ENCODE measurements at regions not wholly inside any gene's neighbourhood (a gene's known extent, or its start where the extent isn't known, plus 50 kb on each side); places are given as distances from the start of the nearest gene placed in this dataset.

DNA sequence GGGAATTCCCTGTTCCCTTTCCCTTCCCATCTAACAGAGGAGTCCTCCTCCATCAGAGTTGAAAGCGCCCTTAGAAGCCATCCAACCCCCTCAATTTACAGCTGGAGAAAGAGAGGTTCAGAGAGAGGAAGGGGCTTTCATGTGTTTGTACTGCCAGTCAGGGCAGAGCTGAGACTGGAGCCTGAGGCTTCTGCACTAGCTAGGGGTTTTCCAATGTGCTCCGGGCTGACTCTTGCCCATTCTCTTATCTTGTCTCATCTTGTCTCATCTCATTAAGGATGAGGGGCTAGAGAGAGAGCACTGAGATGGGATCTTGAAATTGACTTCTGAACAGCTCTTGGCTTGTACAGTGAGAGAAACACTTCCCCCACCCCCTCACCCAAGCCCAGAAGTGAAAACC lies 67.4 kb upstream of the SHB start:
- no peak for TF ChIP-seq SREBF2 (IDR thresholded peaks at IDR 0.05)
- no peak for TF ChIP-seq NR3C1 (IDR thresholded peaks at IDR 0.05)
- TF ChIP-seq PHF8 (IDR thresholded peaks at IDR 0.05; ENCODE audit: borderline replicate concordance, low read depth) = no peak
- no peak for TF ChIP-seq FOSL2 (IDR thresholded peaks at IDR 0.05)
- no peak for TF ChIP-seq FOSL2 (CRISPR knock-in tag; IDR thresholded peaks at IDR 0.05)
- TF ChIP-seq SMC3 (IDR thresholded peaks at IDR 0.05) = no peak
- TF ChIP-seq BHLHE40 (IDR thresholded peaks at IDR 0.05; ENCODE audit: low read depth, low read length) = no peak
- no peak for TF ChIP-seq CHD4 (IDR thresholded peaks at IDR 0.05; ENCODE audit: borderline replicate concordance)
- no peak for TF ChIP-seq HEYL (CRISPR knock-in tag; IDR thresholded peaks at IDR 0.05)
- TF ChIP-seq MAZ (IDR thresholded peaks at IDR 0.05; ENCODE audit: borderline replicate concordance, low read depth, low read length) = no peak
- TF ChIP-seq CBX8 (IDR thresholded peaks at IDR 0.05) = no peak
- TF ChIP-seq NPAS2 (CRISPR knock-in tag; IDR thresholded peaks at IDR 0.05; ENCODE audit: borderline replicate concordance) = no peak
- TF ChIP-seq, protein P1, sequence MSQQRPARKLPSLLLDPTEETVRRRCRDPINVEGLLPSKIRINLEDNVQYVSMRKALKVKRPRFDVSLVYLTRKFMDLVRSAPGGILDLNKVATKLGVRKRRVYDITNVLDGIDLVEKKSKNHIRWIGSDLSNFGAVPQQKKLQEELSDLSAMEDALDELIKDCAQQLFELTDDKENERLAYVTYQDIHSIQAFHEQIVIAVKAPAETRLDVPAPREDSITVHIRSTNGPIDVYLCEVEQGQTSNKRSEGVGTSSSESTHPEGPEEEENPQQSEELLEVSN (IDR thresholded peaks at IDR 0.05; ENCODE audit: borderline replicate concordance, low read depth) = no peak
- TF ChIP-seq, protein P2, sequence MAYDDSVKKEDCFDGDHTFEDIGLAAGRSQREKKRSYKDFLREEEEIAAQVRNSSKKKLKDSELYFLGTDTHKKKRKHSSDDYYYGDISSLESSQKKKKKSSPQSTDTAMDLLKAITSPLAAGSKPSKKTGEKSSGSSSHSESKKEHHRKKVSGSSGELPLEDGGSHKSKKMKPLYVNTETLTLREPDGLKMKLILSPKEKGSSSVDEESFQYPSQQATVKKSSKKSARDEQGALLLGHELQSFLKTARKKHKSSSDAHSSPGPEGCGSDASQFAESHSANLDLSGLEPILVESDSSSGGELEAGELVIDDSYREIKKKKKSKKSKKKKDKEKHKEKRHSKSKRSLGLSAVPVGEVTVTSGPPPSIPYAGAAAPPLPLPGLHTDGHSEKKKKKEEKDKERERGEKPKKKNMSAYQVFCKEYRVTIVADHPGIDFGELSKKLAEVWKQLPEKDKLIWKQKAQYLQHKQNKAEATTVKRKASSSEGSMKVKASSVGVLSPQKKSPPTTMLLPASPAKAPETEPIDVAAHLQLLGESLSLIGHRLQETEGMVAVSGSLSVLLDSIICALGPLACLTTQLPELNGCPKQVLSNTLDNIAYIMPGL (CRISPR knock-in tag; IDR thresholded peaks at IDR 0.05; ENCODE audit: borderline replicate concordance) = no peak
- TF ChIP-seq FOSB (CRISPR knock-in tag; IDR thresholded peaks at IDR 0.05) = no peak
- TF ChIP-seq, protein P3, sequence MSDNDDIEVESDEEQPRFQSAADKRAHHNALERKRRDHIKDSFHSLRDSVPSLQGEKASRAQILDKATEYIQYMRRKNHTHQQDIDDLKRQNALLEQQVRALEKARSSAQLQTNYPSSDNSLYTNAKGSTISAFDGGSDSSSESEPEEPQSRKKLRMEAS (IDR thresholded peaks at IDR 0.05) = no peak
- TF ChIP-seq EHMT2 (IDR thresholded peaks at IDR 0.05; ENCODE audit: low read depth) = no peak
- TF ChIP-seq KDM5A (IDR thresholded peaks at IDR 0.05) = no peak
- TF ChIP-seq HDAC2 (IDR thresholded peaks at IDR 0.05) = no peak
- TF ChIP-seq ZNF302 (CRISPR knock-in tag; IDR thresholded peaks at IDR 0.05) = no peak
- no peak for TF ChIP-seq JUN (IDR thresholded peaks at IDR 0.05)
- POLR2A ChIA-PET = no interaction called here
- CTCF ChIA-PET = interaction anchor here (1.1 to 3.0 kb wide), 4 partner anchors 10 to 48 kb away, joined by 3 to 11 read pairs (median 6); no protein-coding TSS in a partner anchor
- H3K9me3 ChIP-seq = no peaks in the 10 kb centered on the region
- H3K27ac ChIP-seq = no peak overlapping the region
- H3K4me3 ChIP-seq = no peak overlapping the region
- peaks cover 2% of the 10 kb centered on the region for H3K4me1 ChIP-seq
- no peak for ATAC-seq
- WGBS (ENCODE audit: missing lambda C conversion rate) = 70% methylated on average over 2 of the region's 2 CpGs
- H3K4me2 ChIP-seq = no peak overlapping the region
- no peak for DNase-seq (ENCODE audit: low read depth in 1 of 2, low spot score in 1 of 2)
- no peak for FAIRE-seq

DNA sequence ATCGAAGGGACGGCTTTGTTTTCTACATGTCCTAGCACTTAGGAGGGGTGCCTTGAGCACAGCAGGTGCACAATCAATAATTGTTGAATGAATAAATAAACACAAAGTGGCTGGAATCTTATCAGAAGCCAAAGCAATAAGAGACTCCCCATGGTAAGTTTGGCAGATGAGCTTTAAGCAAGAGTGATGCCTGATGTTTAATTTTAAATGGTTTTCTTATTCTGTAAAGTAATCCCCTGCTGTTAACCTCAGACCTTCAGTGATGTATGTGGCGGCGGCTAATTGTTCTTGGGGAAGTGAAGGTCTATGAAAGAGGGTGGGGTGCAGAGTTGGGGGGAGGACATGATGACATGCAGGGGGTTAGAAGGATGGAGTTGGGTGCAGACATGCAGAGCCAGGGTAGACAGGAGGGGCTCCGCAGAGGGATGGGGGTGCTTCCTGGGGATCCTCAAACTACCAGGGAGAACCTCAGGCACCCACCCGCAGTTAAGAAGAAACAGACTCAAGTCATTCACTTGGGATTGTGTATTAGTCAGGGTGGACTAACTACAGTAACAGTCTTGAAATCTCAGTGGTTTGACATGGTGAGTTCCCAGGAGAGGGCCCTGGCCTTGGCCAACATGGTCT lies 65.7 kb upstream of the SHB start:
- Histone ChIP-seq H3K4me3 (no peak overlapping the region), H3K4me1 (no peaks in the 10 kb centered on the region), H3K4me2 (no peak overlapping the region), H3K27ac (no peak overlapping the region), H3K9me3 (no peaks in the 10 kb centered on the region)
- TF ChIP-seq, protein P4, sequence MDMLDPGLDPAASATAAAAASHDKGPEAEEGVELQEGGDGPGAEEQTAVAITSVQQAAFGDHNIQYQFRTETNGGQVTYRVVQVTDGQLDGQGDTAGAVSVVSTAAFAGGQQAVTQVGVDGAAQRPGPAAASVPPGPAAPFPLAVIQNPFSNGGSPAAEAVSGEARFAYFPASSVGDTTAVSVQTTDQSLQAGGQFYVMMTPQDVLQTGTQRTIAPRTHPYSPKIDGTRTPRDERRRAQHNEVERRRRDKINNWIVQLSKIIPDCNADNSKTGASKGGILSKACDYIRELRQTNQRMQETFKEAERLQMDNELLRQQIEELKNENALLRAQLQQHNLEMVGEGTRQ (IDR thresholded peaks at IDR 0.05) = no peak
- TF ChIP-seq ZNF302 (CRISPR knock-in tag; IDR thresholded peaks at IDR 0.05) (no peak), HOXB13 (CRISPR knock-in tag; IDR thresholded peaks at IDR 0.05; ENCODE audit: low read depth) (no peak), SREBF2 (IDR thresholded peaks at IDR 0.05) (no peak), ZSCAN20 (CRISPR knock-in tag; IDR thresholded peaks at IDR 0.05) (no peak)
- TF ChIP-seq, protein P5, sequence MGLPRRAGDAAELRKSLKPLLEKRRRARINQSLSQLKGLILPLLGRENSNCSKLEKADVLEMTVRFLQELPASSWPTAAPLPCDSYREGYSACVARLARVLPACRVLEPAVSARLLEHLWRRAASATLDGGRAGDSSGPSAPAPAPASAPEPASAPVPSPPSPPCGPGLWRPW (IDR thresholded peaks at IDR 0.05) = no peak
- WGBS (ENCODE audit: missing lambda C conversion rate) = 82% methylated on average over 6 of the region's 6 CpGs
- ChIA-PET POLR2A (no interaction called here), CTCF (interaction anchor here (1.0 to 3.8 kb wide), 3 partner anchors 14 to 47 kb away, joined by 3 to 15 read pairs (median 3); no protein-coding TSS in a partner anchor)
- ATAC-seq = no peak
- no peak for DNase-seq (ENCODE audit: low read depth in 1 of 2, low spot score in 1 of 2)
- no peak for FAIRE-seq

Measured in A549 (cell line).